IMR-90 (cell line): ENCODE measurements at regions not wholly inside any gene's neighbourhood (a gene's known extent, or its start where the extent isn't known, plus 50 kb on each side); places are given as distances from the start of the nearest gene placed in this dataset.

ENCODE experiments used
- CTCF ChIP-seq: conservative IDR thresholded peaks from 2 replicates; pipeline ENCODE4 v1.5.1; 2012; ENCODE audit warnings: mild to moderate bottlenecking, low read depth, low read length, improper control_type of control experiment
- ELK1 ChIP-seq: fragments of 150-350 bp; IDR thresholded peaks from 2 replicates; pipeline ENCODE4 v1.6.1; 2016; ENCODE audit warnings: low read depth, mild to moderate bottlenecking, low read length, moderate library complexity, borderline replicate concordance
- POLR2A ChIP-seq: IDR thresholded peaks from 2 replicates; pipeline ENCODE4 v1.6.1; 2012; ENCODE audit warnings: mild to moderate bottlenecking, low read depth, low read length
- RCOR1 ChIP-seq: IDR thresholded peaks from 2 replicates; pipeline ENCODE4 v1.6.1; 2012; ENCODE audit warnings: mild to moderate bottlenecking, low read length, improper control_type of control experiment; ENCODE audit not compliant: insufficient replicate concordance

GRCh38 chr6:30828027-30828962 is 56.0 kb upstream of the DDR1 start:
- TF ChIP-seq CTCF = peak; percentile 99
- no peak for TF ChIP-seq ELK1
- no peak for TF ChIP-seq RCOR1
- TF ChIP-seq POLR2A = peak; percentile 59
